ENCODE measurements at regions not wholly inside any gene's neighbourhood (a gene's known extent, or its start where the extent isn't known, plus 50 kb on each side); places are given as distances from the start of the nearest gene placed in this dataset.

DNA sequence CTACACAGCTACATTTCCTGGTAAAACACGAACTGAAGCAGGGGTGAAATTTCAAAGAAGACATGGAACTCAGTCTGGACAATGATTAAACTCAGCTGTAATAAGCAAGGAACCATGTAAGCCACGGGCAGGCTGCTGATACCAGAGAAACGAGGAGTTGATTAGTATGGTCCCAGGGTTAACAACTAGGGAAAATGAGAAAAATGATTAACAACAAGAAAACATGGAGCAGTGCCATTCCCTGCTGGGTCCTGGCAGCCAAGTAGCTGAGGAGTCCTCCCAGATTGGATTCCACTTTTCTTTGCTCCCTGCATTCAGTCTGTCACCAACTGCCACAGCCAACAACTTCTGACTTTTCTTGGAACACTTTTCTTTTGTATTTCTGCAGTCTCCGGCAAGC lies 517.0 kb upstream of the KLHL29 start:
- TF ChIP-seq FOS (IDR thresholded peaks at IDR 0.05; ENCODE audit: low read depth, low read length), result no peak
- no peak for TF ChIP-seq RFX5 (IDR thresholded peaks at IDR 0.05; ENCODE audit: low read depth, low read length)
- TF ChIP-seq MXI1 (IDR thresholded peaks at IDR 0.05; ENCODE audit: borderline replicate concordance, low read depth, low read length), result no peak

Data from IMR-90 (cell line).